NCI-H748 (cell line): ENCODE measurements at regions not wholly inside any gene's neighbourhood (a gene's known extent, or its start where the extent isn't known, plus 50 kb on each side); places are given as distances from the start of the nearest gene placed in this dataset.

Source experiments
- DNase-seq: peaks from one replicate; lab custom pipeline; 2025; ENCODE audit not compliant: unreplicated experiment; lab: John Stamatoyannopoulos, UW

DNA sequence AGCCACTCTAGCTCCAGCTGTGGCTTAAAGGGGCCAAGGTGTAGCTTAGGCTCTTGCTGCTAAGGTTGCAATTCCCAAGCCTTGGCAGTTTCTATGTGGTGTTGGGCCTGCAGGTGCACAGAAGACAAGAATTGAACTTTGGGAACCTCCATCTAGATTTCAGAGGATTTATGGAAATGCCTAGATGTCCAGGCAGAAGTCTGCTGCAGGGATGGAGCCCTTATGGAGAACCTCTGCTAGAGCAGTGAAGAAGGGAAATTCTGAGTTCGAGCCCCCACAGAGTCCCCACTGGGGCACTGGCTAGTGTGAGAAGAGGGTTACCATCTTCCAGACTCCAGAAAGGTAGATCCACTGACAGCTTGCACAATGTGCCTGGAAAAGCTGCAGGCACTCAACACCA is 694.7 kb downstream of the SLC16A7 start:
- no peak for DNase-seq

DNA sequence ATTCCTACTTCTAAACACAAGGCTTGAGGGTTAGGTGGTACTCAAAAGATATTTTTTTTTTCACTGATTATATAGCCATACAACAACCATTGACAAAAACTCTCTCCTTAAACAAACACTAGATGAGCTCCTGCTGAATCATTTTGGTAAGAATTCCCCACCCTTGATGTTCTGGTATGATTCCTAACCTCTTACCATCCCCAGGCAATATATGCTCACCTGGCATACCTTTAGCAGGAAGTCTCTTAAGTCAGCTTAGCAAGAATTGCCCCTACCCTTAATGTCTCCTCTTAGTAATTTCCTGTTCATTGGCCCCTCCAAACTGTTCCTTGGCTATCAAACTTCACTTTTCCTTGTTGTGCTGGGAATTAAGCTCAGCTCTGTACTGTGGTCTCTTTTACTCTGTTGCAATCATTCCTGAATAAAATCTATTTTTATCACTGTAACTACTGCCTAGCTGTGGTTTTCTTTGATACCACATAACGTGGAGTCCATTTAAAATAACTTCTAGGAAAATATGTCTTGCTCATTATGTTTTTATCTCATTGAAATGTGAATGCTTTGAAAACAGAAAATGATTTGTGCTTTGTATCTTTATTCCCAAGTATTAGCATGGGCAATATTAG is 712.6 kb downstream of the SLC16A7 start:
- DNase-seq: no peak

DNA sequence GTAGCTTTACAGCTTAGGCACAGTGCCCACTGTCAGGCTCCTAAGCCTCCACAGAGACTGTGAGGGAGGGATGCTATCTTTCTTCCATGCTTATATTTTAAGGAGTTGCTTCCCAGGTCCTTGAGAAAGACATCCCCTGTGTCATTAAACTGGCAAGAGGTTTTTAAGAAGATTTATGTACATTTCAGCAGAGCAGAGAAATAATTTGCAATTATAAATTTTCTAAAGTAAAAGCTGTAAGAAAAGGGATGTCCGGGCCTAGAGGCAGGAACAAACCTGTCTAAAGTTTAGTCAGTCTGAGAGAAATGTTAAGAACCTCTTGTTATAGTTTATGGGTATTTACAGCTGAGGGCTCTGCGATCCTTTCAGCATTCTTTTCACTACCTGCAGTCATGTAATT is 716.1 kb downstream of the SLC16A7 start:
- no peak for DNase-seq

DNA sequence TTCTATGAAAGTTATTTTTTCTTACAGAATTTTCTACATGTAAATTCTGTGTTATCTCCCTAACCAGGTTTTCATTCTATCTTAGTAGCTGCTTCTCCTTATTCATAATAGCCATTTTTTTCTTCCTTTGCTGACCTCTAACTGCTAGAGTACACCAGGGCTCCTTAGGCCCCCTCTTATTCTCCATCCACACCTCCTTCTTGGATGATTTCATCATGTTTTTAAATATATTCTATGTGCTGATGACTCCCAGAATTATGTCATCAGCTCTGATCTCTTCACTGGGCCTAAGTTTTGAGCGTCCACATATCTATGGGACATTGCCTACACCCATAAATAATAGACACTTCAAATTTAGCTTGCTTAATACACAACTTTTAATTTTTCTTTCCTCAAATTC is 721.5 kb downstream of the SLC16A7 start:
- DNase-seq: no peak

DNA sequence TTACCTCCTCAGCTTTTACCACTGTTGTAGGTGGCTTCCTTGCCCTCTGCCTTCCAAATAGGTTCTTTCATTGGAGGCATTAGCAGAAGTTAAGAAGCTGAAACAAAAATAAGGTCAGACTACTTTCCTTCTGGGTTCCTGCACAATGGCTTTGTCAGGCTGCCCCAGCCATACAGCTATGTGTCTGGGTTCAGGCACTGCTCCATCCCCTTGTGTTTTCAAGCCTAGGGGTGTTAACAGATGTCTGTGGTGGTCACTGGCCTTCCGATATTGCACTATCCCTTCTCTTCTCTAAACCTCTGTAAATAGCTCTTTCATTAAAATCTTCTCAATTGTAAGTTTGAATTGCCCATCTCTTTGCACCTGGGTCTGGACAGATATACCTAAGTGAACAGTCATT is 728.9 kb downstream of the SLC16A7 start:
- DNase-seq: no peak

DNA sequence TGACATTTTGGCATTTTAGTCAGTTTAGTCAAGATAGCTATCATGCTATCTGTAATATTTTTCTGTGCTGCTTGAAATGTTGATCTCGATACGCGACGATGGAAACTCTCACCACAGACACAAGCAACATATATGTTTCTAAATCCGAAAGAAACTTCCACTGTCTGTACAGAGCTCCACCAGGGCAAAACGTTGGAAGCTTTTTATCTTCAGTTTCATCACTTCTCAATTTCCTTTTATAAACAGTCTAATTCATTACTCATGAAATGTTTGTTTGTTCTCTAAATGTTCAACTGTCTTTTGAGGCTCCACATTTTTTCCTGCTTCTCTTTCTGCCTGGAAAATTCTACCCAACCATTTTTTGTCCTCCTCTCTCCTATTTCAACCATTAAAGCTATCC is 737.6 kb downstream of the SLC16A7 start:
- DNase-seq: no peak

DNA sequence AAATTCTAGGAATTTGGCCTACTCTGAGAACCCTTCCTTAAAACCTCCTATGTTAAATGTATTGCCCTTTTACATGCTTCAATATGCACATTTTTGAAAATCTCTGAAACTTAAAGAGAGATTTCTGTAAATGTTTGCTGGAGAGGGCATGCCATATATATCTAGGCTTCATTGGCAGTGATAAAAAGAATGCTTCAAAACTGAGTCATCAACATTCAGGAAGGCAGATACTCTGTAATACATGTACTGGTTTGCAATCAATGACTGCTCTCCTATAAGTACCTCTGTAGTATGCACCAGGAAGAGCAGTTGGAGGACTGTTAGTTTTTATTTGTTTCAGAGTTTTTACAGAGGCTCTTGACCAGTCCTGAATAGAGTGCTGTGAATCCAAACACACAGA is 739.9 kb downstream of the SLC16A7 start:
- peak; percentile 32 for DNase-seq

DNA sequence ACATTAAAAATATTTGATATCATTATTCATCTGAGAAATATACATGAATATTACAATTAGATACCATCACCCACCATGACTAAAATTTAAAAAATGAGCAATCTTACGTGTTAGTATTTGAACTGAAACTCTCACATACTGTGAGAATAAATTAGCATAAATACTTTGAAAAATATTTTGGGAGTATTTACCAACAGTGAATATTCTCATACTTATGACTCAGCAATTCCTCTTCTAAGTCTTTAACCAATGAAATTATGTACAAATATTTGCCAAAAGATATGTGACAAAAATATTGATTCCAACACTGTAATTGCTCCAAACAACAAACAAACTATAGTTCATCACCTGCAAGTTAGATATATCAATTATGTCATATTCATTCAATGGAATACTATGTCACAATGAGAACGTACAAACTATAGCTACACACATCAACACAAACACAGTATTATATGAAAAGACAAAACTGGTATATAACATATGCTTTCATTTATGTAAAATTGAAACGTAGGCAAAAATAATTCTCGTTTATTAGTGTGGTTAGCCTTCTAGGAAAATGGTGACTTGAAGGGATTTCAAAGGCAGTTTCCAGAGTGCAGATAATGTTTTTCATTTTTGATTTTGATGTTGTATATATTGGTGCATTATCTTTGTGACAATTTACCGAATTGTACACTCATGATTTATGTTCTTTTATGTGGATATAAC is 742.2 kb downstream of the SLC16A7 start:
- DNase-seq: no peak

DNA sequence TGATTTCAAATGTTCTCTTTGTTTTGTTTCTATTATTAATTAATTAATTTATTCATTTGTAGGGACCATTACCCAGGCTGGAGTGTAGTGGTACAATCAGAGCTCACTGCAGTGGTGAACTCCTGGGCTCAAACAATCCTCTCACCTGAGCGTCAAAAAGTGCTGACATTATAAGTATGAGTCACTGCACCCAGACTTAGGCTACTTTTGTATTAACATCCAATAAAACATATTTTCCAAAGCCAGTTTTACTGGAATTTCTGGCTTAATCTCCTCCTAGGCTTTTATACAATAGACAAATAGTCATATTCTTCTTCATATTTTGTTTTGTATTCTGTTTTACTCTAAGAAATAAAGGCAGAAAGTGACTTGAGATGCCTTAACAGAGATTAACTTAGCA is 749.6 kb downstream of the SLC16A7 start:
- no peak for DNase-seq

DNA sequence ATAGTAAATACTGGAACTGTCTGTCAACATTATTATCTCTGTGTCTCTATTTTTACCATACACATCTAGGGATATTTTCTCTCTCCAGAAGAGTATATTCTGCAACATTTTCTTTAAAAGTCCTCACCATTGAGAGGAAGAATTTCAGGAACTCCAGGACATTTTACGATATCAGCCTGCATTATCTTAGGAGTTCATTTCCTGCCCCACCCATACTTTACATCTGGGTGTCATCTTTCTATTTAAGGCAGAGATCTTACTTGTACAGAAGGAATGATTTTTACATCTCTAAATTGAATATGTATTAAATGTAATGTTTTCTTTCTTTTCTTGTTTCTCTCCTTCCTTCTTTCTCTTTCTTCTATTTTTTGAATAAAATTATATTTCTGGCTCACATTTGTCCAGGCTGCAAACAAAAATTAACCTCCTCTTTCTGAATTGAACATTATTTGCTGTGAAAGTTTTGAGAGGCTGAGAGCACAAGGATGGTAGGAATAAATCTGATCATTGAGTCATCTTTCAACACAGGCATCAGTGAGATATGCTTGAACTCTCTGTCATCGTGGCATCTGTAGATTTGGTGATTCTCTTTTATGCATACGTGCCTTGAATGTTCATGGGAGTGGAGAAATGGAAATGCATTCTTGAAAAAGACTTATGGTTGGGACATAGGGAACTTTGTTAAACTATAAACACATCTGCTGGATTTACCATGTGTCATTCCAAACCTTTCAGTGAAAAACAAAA is 753.6 kb downstream of the SLC16A7 start:
- DNase-seq: no peak

DNA sequence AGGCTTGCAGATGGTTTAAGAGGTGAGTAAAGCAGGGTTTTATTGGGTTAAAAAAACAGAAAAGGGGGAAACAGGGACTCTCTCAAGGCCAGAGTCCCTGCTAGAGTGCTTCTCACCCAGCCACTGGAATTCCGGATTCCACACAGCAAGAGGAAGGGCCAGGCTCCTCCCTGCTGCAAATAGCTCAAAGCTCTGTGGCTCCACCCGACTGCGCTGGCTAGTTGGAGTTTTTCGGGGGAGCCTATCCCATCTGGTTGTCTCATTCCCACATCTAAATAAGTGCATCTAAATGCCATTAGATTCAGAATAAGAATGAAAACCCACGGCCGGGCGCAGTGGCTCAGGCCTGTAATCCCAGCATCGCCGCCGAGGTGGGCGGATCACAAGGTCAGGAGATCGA is 791.5 kb downstream of the SLC16A7 start:
- no peak for DNase-seq

DNA sequence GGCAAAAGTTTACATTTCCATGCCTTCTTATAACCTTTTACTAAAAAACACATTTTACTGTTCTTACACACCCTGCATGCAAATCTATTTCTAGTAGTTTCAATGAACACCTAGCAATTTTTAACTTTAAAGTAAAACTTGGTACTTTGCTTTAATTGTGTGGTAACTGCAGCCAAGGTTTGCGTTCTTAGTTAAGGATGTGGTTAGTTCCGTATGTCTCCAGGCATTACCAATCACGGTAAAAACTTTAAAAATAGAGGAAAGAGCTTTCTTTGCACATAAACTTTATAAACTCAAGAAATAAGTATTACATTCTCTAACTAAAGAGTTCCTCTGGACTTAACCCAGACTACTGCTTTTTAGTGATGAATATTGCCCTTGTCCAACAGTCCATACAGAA is 795.2 kb downstream of the SLC16A7 start:
- no peak for DNase-seq

DNA sequence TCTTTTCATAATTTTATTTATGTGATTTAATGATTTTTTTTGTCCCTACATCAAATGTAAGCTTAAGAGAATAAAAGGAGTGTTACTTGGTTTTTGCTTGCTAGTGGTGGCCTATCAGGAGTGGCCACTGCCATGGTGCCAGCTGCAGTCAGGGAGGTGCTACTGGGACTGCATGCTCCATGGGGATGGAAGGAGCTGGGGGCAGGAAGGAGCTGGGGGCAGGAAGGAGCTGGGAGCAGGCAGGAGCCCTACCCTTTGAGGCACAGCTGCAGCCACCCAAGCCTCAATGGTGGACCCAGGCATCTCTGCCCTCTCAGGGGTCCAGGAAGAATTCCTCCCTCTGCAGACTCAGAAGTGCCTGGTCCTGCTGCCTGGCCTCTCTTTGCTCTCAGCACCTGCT is 796.0 kb downstream of the SLC16A7 start:
- DNase-seq: no peak

DNA sequence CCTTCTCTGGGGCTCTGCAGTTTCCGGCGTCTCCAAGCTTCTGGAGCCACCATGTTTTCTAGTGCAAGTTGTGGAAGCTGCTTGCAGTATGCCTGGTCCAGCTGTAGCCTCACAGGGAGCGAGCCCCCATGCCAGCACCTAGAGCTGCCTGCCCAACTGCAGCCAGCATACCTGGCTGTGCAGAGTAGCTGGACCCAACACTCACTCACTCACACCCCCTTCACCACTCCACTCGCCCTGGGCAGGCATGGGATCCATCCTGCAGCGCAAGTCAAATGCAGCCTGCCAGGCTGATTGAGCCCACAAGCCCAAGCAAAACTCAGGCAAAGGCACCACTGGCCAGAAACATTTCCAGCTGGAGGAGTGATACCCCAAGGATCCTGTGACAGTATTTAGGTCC is 797.3 kb downstream of the SLC16A7 start:
- DNase-seq: no peak

DNA sequence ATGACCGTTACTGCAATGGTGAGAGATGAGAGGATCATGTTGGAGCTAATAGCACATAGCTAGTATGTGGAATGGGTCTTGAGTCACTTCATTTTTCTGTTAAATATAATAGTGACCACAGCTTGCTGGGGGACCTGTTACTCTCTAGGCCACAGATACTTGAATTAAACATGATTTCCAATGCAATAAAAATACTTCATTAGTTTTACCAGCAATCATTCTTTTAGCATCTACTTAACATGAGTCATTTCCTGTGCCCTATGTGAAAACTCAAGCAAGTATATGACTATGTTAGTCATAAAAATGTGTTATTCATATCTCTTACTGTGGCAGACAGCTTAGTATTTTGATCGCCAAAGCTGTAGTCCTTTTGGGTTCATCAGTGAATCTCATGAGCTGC is 798.8 kb downstream of the SLC16A7 start:
- no peak for DNase-seq

DNA sequence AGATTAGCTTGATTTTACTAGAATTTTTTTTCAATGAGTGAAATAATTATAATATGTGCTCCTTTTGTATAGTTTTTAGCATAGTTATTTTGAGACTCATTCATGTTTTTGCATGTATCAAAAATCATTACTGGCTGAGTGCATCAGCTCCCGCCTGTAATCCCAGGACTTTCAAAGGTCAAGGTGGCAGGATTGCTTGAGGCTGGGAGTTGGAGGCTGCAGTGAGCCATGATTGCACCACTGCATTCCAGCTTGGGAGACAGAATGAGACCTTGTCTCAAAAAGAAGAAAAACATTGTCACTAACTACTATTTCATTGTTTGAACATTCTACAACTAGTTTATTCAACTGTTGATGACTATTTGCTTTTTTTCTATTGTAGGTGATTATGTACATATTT is 802.7 kb downstream of the SLC16A7 start:
- DNase-seq: no peak

DNA sequence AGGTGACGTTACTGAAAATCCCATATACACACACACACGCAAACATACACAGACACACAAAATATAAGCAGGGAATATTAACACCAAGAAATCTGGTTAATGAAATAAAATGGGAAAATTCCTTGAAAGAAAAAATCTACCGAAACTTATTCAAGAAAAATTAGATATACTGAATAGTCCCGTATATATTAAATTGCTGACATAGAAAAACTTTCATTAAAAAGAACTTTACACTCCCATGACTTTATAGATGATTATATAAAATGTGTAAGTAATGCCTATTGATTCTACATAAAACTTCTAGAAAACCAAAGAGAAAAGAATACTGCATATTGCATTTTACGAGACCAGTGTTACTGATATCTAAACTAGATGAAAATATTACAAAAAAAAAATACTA is 803.2 kb downstream of the SLC16A7 start:
- no peak for DNase-seq

DNA sequence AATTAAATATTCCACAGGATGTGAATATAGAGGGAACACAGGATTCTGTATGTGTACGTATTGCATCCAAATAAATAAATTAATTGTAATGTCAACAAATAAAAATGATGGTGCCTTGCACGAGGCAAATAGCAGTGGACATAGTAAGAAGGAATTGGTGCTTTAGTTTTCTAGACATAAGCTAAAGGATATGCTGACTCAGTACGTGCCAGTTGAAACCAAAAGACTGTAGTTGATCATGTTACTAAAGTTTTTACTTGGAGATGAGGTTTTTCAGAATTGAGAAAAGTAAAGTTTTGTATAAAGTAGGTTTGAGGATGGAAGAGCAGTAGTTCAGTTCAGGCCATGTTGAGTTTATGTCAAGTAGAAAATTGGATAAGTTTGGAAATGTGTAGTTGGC is 807.2 kb downstream of the SLC16A7 start:
- no peak for DNase-seq

DNA sequence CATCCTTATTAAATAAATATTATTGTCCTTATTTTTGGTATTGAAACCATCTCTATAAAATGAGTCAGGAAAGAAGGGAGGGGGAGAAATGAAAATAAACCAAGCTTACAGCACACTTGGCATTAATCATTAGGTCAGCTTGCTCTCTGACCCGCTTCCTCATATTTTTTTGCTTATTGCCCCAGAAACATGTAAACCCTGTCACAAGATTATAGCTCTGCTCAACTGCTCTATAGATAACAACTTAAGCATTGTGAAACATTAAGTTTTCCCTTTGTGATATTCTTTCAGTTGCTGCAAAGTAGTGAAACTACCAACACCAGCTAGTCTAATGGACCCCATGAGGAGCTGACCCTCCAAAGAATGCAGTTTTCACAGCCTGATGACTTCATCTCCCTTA is 819.5 kb downstream of the SLC16A7 start:
- DNase-seq: no peak

DNA sequence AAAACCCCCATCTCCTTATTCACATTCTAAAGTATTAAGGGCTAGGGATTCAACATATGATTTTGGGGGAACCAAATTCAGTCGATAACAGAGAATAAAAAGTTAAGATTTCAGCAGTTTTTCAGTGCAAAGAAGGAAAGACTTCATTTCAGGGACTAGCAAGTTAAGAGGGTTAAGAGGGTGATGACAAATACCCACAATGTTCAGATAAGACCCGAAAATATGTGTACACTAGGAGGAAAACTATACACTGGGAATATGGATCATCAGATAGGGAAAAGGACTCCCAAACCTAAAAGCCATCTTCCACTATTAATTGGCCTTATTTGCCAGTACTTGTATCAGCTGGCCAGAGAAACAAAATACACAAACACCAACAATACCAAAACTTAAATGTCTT is 824.2 kb downstream of the SLC16A7 start:
- DNase-seq: no peak

DNA sequence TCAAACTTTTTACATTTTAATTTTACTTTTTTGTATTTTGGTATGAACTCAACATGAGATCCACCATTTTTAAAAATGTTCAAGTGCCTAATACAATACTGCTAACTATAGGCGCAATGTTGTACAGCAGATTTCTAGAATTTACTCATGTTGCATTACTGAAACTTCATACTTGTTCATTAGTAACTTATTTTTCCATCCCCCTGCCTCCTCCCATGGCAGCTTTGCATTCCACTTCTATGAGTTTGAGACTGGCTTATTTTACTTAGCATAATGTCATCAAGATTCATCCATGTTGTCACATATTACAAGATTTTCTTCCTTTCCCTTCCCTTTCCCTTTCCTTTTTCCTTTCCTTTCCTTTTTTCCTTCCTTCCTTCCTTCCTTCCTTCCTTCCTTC is 825.9 kb downstream of the SLC16A7 start:
- no peak for DNase-seq

DNA sequence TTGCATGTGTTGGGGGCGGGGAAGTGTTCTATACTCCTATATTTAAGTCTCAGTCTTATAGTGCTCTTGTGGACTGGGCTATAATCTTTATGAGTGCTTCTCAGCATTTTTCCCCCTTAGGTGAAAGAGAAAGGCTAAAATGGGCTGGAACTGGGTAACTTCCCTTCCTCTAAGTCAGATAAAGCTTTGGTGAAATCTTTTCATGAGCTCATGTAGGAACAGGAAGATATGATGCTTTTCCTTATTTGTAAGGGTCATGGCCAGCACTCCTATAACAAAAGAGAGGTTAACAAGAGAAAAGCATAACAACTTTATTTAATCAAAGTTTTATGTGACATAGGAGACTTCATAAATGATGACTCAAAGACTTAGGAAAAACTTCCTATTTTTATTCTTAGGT is 841.5 kb downstream of the SLC16A7 start:
- no peak for DNase-seq
